Naive thymus-derived CD8-positive, alpha-beta T cell (primary cell): ENCODE measurements at regions not wholly inside any gene's neighbourhood (a gene's known extent, or its start where the extent isn't known, plus 50 kb on each side); places are given as distances from the start of the nearest gene placed in this dataset.
"Not testable (repeated sequence)": the region's sequence is repeated elsewhere in the genome, so short reads cannot be mapped to it uniquely, and the experiment has no call there.

Experiments
- ATAC-seq, 2 donors: fragments of 150-1000 bp; cut with Tn5 transposase in 1 of 2; sonication (Bioruptor Pico), chemical (Tn5 transposase) in 1 of 2; 1 replicate in 1 of 2; 2 replicates in 1 of 2; pipeline ENCODE4 v1.10.0; 2021; ENCODE audit warnings: mild to moderate bottlenecking in 2 of 2, moderate library complexity in 2 of 2
- POLR2A ChIA-PET: fragments of 350-600 bp; sonication (Branson Sonifier 250); formaldehyde crosslinking; loops from one replicate; lab custom pipeline; 2021; ENCODE audit warnings: antibody characterized with exemption; lab: Charles Lee
- DNase-seq, 10 donors: peaks; one replicate each; pipeline versions ENCODE4 v3.0.0 to v3.0.0-alpha.2; 2020 to 2022
- H3K27ac Mint-ChIP-seq, 10 donors: one replicate each; pipeline ENCODE4 v1.8.0; 2020 to 2022; ENCODE audit warnings: mild to moderate bottlenecking in 10 of 10, mixed read lengths in 10 of 10, moderate library complexity in 4 of 10, inconsistent platforms in 1 of 10
- H3K27me3 Mint-ChIP-seq, 5 donors: one replicate each; pipeline ENCODE4 v1.8.0; 2021 to 2022; ENCODE audit warnings: mixed read lengths in 5 of 5
- H3K36me3 Mint-ChIP-seq, 3 donors: one replicate each; pipeline ENCODE4 v1.8.0; 2020 to 2022; ENCODE audit warnings: mixed read lengths in 3 of 3, mild to moderate bottlenecking in 2 of 3, inconsistent platforms in 1 of 3
- H3K4me1 Mint-ChIP-seq, 4 donors: one replicate each; pipeline ENCODE4 v1.8.0; 2021 to 2022; ENCODE audit warnings: mixed read lengths in 4 of 4
- H3K4me3 Mint-ChIP-seq, 10 donors: one replicate each; pipeline ENCODE4 v1.8.0; 2020 to 2022; ENCODE audit warnings: mild to moderate bottlenecking in 10 of 10, mixed read lengths in 10 of 10, moderate library complexity in 6 of 10, inconsistent platforms in 1 of 10
- H3K9me3 Mint-ChIP-seq, 9 donors: one replicate each; pipeline ENCODE4 v1.8.0; 2020 to 2022; ENCODE audit warnings: mixed read lengths in 9 of 9, mild to moderate bottlenecking in 3 of 9, inconsistent platforms in 1 of 9, moderate library complexity in 1 of 9

DNA sequence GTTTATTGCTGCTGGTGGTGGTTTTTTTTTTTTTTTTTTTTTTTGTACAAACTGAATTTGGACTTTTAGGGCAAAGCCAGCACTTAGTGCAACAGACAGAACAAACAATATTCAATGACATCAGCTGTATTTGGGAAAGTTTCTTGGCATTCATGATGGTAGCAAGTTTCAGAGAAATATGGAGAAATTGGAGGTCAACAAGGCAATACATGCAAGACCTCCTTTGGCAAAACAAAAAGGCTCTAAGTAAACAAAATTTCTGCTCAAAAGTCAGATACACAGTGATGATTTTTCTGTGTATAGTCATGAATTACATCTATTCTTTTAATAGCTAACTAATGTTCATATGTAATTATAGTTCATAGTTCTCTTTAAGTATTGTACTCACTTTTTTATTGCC is 612.5 kb upstream of the LUZP2 start:
- no peak for ATAC-seq
- POLR2A ChIA-PET = no interaction called here

DNA sequence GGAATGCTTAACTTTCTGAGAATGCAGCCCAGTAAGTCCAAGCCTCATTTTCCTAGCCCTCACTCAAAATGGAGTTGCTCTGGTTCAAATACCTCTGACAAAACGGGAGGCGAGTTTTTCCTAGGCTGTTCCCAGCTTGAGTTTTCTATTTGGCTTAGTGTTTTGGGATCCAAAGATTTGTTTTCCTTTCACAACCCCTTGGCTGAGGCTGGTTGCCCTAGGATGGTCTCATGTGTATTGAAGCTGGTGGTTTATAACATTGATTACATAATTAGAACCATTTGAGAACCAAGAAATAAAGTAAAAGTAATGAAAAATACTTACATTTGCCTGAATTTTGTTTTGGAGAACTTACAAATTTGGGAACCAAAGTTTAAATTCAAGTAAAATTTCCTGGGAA is 611.1 kb upstream of the LUZP2 start:
- POLR2A ChIA-PET = no interaction called here
- no peak overlapping the region for H3K4me3 Mint-ChIP-seq
- ATAC-seq (no peak), DNase-seq (no peak)
- no peak overlapping the region for H3K27ac Mint-ChIP-seq
- peaks cover 0 to 13% (median 4%) of the 10 kb centered on the region in 9 donors for H3K9me3 Mint-ChIP-seq
- no peaks in the 10 kb centered on the region for H3K27me3 Mint-ChIP-seq
- no peaks in the 10 kb centered on the region for H3K4me1 Mint-ChIP-seq
- H3K36me3 Mint-ChIP-seq = no peaks in the 10 kb centered on the region

More for the DNA sequence above, 612.5 kb upstream of the LUZP2 start:
- Mint-ChIP-seq H3K9me3 (peaks cover 0 to 25% (median 4%) of the 10 kb centered on the region in 9 donors), H3K4me3 (no peak overlapping the region), H3K36me3 (no peaks in the 10 kb centered on the region), H3K4me1 (no peaks in the 10 kb centered on the region), H3K27ac (no peak overlapping the region), H3K27me3 (no peaks in the 10 kb centered on the region)
- DNase-seq = no peak

DNA sequence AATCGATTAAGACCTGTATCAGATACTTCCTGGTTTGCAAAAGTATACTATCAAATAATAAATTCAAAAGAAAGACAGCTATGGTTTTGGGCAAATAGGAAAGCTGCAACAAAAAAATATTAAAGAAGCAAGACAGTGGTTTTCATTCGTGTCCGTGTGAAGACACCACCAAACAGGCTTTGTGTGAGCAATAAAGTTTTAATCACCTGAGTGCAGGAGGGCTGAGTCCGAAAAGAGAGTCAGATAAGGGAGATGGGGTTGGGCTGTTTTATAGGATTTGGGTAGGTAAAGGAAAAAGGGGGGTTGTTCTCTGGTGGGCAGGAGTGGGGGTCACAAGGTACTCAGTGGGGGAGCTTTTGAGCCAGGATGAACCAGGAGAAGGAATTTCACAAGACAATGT is 609.7 kb upstream of the LUZP2 start:
- ATAC-seq, H3K27ac Mint-ChIP-seq, DNase-seq, H3K4me3 Mint-ChIP-seq, POLR2A ChIA-PET, H3K4me1 Mint-ChIP-seq, H3K27me3 Mint-ChIP-seq, H3K36me3 Mint-ChIP-seq: not testable (repeated sequence)
- H3K9me3 Mint-ChIP-seq = peaks cover 0 to 17% (median 7%) of the 10 kb centered on the region in 9 donors

DNA sequence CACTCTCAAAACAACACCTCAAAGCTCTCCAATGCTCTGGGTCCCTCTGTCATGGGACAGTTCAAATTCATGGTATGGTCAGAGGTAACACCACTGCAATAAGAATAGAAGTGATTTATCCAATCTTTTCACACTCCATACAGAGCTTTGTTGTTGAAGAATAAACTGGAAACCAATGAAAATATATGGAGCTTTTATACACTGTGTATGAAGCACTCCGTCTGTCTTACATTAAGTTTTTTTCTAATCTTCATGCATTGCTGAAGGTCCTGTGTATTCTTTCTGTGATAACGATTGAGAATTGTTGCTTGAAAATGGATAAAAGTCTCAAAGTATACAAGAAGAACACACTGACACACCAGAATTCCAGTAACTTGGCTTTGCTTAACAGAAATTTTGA is 603.7 kb upstream of the LUZP2 start:
- H3K27me3 Mint-ChIP-seq = no peaks in the 10 kb centered on the region
- H3K27ac Mint-ChIP-seq = no peak overlapping the region
- no peaks in the 10 kb centered on the region for H3K36me3 Mint-ChIP-seq
- H3K4me3 Mint-ChIP-seq = no peak overlapping the region
- ATAC-seq (no peak), DNase-seq (no peak)
- POLR2A ChIA-PET = no interaction called here
- H3K9me3 Mint-ChIP-seq = peaks cover 0 to 21% (median 3%) of the 10 kb centered on the region in 9 donors
- H3K4me1 Mint-ChIP-seq = no peaks in the 10 kb centered on the region

DNA sequence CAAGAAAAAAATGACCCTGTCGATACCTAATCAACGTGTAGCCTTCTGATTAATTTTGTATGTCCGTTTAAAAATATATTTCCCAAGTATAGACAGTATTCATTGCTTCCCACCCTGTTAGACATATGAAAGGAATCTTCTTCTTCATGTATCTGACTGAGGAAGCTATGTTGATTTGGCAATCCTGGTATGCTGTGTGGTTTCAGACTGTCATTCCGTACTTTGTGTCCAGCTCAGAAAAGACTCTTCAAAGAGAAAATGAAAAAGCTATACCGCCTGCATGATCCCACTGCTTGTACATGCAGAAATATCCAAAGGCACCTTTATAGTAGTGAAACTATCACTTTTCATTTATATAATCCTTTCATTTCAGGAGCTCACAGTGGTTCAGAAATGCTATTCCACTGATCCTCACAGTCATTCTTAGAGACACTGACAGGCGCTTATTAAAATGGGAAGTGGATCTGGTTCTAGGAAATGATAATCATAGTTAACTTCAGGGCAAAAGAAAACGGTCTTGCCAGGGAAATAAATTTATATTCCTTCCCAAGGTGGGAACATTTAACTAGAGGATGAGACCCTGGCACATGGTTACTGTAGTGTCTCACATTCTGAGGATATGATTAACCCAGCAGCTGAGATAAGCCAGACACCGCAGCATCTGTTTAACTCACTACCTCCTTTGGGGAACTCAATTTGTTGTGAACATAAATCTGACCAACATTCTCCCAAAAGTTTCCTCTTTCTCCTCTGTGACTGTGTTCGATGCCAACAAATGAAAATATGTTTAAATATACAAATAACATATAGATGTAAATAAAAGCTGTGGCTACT is 599.2 kb upstream of the LUZP2 start:
- Mint-ChIP-seq H3K4me1 (no peaks in the 10 kb centered on the region), H3K27ac (no peak overlapping the region), H3K9me3 (peaks cover 0 to 6% (median 2%) of the 10 kb centered on the region in 9 donors), H3K36me3 (no peaks in the 10 kb centered on the region), H3K4me3 (no peak overlapping the region), H3K27me3 (no peaks in the 10 kb centered on the region)
- no peak for ATAC-seq
- no peak for DNase-seq
- POLR2A ChIA-PET = no interaction called here

DNA sequence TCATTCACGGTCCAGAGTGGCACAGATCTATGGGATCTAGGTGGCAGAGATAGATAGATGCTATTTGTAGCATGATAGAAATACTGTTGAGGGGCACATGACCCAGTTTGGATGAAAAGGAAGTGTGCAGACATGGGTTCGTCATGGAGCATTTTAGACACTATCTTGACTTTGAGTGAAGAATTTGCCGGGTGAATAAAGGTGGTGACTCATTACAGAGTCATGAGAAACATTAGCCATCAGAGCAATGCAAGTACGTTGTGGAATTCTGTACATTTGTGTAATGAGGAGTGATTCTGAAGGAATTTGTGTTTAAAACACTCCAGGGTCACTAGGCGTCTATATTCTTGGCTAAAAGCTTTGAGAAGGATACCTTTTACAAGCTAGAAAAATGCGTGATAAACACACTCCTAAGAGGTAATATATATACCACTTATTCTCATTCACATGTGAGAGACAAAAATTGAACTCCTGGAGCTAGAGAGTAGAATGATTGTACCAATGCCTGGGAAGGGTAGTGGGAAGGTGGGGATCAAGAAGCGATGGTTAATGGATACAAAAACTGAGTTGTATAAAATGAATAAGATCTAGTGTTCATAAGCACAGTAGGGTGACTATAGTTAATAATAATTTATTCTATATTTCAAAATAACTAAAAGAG is 593.7 kb upstream of the LUZP2 start:
- POLR2A ChIA-PET = no interaction called here
- DNase-seq (no peak), ATAC-seq (no peak)
- H3K27me3 Mint-ChIP-seq = no peaks in the 10 kb centered on the region
- no peaks in the 10 kb centered on the region for H3K4me1 Mint-ChIP-seq
- H3K9me3 Mint-ChIP-seq = peaks cover 0 to 14% (median 5%) of the 10 kb centered on the region in 9 donors
- H3K36me3 Mint-ChIP-seq = no peaks in the 10 kb centered on the region
- H3K27ac Mint-ChIP-seq = no peak overlapping the region
- H3K4me3 Mint-ChIP-seq = no peak overlapping the region

- ATAC-seq = no peak
- POLR2A ChIA-PET = no interaction called here
- DNase-seq = no peak
- Mint-ChIP-seq H3K9me3 (peaks cover 0 to 13% (median 5%) of the 10 kb centered on the region in 9 donors), H3K27ac (no peak overlapping the region), H3K4me3 (no peak overlapping the region), H3K4me1 (no peaks in the 10 kb centered on the region), H3K36me3 (no peaks in the 10 kb centered on the region), H3K27me3 (no peaks in the 10 kb centered on the region)
Observed at GRCh38 chr11:23919455-23919854, 577.4 kb upstream of the LUZP2 start.

DNA sequence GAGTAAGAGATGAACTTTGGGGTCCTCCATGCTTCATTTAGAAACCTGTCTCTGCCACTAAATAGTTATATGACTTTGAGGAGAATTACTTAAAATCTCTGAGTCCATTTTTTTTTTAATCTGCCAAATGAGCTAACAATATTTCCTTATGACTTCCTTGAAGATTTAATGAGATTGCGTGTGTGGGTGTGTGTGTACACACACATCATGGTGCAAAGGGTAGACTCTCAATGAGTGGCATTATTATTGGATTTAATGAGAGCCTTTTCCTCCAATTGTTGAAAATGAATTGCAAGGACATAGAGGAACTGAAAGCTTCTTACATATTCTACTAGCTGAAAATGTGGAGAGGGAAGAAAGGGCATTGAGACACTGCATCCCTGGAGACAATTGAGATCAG is 573.5 kb upstream of the LUZP2 start:
- no peak overlapping the region for H3K4me3 Mint-ChIP-seq
- ATAC-seq (no peak), DNase-seq (no peak)
- no peaks in the 10 kb centered on the region for H3K4me1 Mint-ChIP-seq
- no peaks in the 10 kb centered on the region for H3K27me3 Mint-ChIP-seq
- H3K9me3 Mint-ChIP-seq = peaks cover 0 to 9% (median 3%) of the 10 kb centered on the region in 9 donors
- no peaks in the 10 kb centered on the region for H3K36me3 Mint-ChIP-seq
- H3K27ac Mint-ChIP-seq = no peak overlapping the region
- POLR2A ChIA-PET = no interaction called here

GRCh38 chr11:23924226-23924625 is 572.6 kb upstream of the LUZP2 start:
- Mint-ChIP-seq H3K4me3 (no peak overlapping the region), H3K9me3 (peaks cover 0 to 7% (median 3%) of the 10 kb centered on the region in 9 donors), H3K36me3 (no peaks in the 10 kb centered on the region), H3K27me3 (no peaks in the 10 kb centered on the region), H3K27ac (no peak overlapping the region), H3K4me1 (no peaks in the 10 kb centered on the region)
- DNase-seq (no peak), ATAC-seq (no peak)
- POLR2A ChIA-PET = no interaction called here

GRCh38 chr11:23931443-23931842 is 565.4 kb upstream of the LUZP2 start:
- no peaks in the 10 kb centered on the region for H3K27me3 Mint-ChIP-seq

DNA sequence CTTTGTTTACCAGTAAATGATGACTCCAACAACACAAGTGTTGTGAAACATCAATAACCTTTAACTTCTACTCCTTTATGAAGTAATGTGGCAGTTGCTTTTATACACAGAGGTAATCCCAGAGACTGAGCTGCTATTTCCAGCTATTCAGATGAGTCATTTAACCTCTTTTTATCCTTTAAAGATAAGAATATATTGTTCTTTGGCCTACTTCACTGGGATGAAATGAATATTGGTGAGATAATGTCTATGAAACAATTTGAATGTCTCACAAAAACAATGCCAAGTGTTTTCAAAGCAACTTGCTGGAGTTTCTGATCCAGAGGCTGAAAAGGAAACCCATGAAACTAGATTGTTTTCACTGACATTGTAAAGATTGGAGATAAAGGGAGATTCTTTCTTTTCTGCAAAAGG is 564.4 kb upstream of the LUZP2 start:
- no peak for ATAC-seq
- Mint-ChIP-seq H3K36me3 (no peaks in the 10 kb centered on the region), H3K9me3 (peaks cover 0 to 9% (median 3%) of the 10 kb centered on the region in 9 donors), H3K4me3 (no peak overlapping the region), H3K27me3 (no peaks in the 10 kb centered on the region), H3K4me1 (peaks cover 0 to 7% (median 2%) of the 10 kb centered on the region in 4 donors), H3K27ac (no peak overlapping the region)
- DNase-seq = no peak
- POLR2A ChIA-PET = no interaction called here

More at GRCh38 chr11:23931443-23931842, 565.4 kb upstream of the LUZP2 start:
- Mint-ChIP-seq H3K36me3 (no peaks in the 10 kb centered on the region), H3K27ac (no peak overlapping the region), H3K4me3 (no peak overlapping the region), H3K9me3 (peaks cover 0 to 9% (median 3%) of the 10 kb centered on the region in 9 donors), H3K4me1 (peaks cover 0 to 7% (median 2%) of the 10 kb centered on the region in 4 donors)
- POLR2A ChIA-PET = no interaction called here
- DNase-seq = no peak
- ATAC-seq = no peak

- DNase-seq (no peak), ATAC-seq (no peak)
- H3K27ac Mint-ChIP-seq = no peak overlapping the region
- no peaks in the 10 kb centered on the region for H3K27me3 Mint-ChIP-seq
- peak overlapping the region in 6 of 10 donors; percentile 4 to 54 (median 18) for H3K4me3 Mint-ChIP-seq
- H3K4me1 Mint-ChIP-seq = peaks cover 0 to 7% (median 2%) of the 10 kb centered on the region in 4 donors
- H3K9me3 Mint-ChIP-seq = peaks cover 0 to 9% (median 6%) of the 10 kb centered on the region in 9 donors
- H3K36me3 Mint-ChIP-seq = no peaks in the 10 kb centered on the region
- POLR2A ChIA-PET = no interaction called here
Observed at GRCh38 chr11:23933721-23934120, 563.1 kb upstream of the LUZP2 start.

GRCh38 chr11:23934671-23935270 is 562.1 kb upstream of the LUZP2 start:
- H3K27me3 Mint-ChIP-seq, H3K36me3 Mint-ChIP-seq, POLR2A ChIA-PET, H3K27ac Mint-ChIP-seq, H3K4me3 Mint-ChIP-seq, ATAC-seq, H3K9me3 Mint-ChIP-seq, H3K4me1 Mint-ChIP-seq, DNase-seq: not testable (repeated sequence)
